Activated gamma-delta T cell treated with anti-CD3 and anti-CD28 coated beads, Interleukin-2, amount 50 U/mL, for 16 hours (primary cell): ENCODE measurements at regions not wholly inside any gene's neighbourhood (a gene's known extent, or its start where the extent isn't known, plus 50 kb on each side); places are given as distances from the start of the nearest gene placed in this dataset.

Source experiments
- DNase-seq: peaks from one replicate; pipeline ENCODE4 v3.0.0-alpha.2; 2020; ENCODE audit warnings: low read depth

- no peak for DNase-seq
These were observed 102.8 kb upstream of the WNT4 start for GRCh38 chr1:22245726-22246125.

- no peak for DNase-seq
These were observed 104.0 kb upstream of the WNT4 start for GRCh38 chr1:22246755-22247480.

GRCh38 chr1:22247527-22248245, 104.8 kb upstream of the WNT4 start:
- DNase-seq: no peak

- no peak for DNase-seq
These were observed 105.8 kb upstream of the WNT4 start for GRCh38 chr1:22248746-22249145.

- no peak for DNase-seq
These were observed 107.2 kb upstream of the WNT4 start for GRCh38 chr1:22249928-22250680.

GRCh38 chr1:22250724-22251123, 107.8 kb upstream of the WNT4 start:
- no peak for DNase-seq

GRCh38 chr1:22252251-22252650, 109.4 kb upstream of the WNT4 start:
- no peak for DNase-seq

- DNase-seq: no peak
These were observed 110.3 kb upstream of the WNT4 start for GRCh38 chr1:22253012-22253790.

- no peak for DNase-seq
These were observed 111.9 kb upstream of the WNT4 start for GRCh38 chr1:22254756-22255155.

GRCh38 chr1:22255341-22256212, 112.7 kb upstream of the WNT4 start:
- DNase-seq: no peak

- DNase-seq: no peak
These were observed 113.3 kb upstream of the WNT4 start for GRCh38 chr1:22256213-22256512.

GRCh38 chr1:22257290-22258275, 114.7 kb upstream of the WNT4 start:
- no peak for DNase-seq

GRCh38 chr1:22258698-22259097, 115.8 kb upstream of the WNT4 start:
- no peak for DNase-seq

GRCh38 chr1:22259551-22260282, 116.8 kb upstream of the WNT4 start:
- DNase-seq: no peak

- DNase-seq: no peak
These were observed 118.0 kb upstream of the WNT4 start for GRCh38 chr1:22260860-22261432.

- DNase-seq: no peak
These were observed 118.7 kb upstream of the WNT4 start for GRCh38 chr1:22261580-22261979.

- DNase-seq: no peak
These were observed 119.7 kb upstream of the WNT4 start for GRCh38 chr1:22262583-22262982.

GRCh38 chr1:22263359-22263758, 120.5 kb upstream of the WNT4 start:
- no peak for DNase-seq
